ENCODE measurements at regions not wholly inside any gene's neighbourhood (a gene's known extent, or its start where the extent isn't known, plus 50 kb on each side); places are given as distances from the start of the nearest gene placed in this dataset.

- Histone ChIP-seq H3K27ac (no peak overlapping the region), H3K27me3 (no peaks in the 10 kb centered on the region), H3K36me3 (no peaks in the 10 kb centered on the region), H3K9ac (ENCODE audit: low read depth in 2 of 2, low read length in 2 of 2) (no peak overlapping the region), H3K9me3 (no peaks in the 10 kb centered on the region), H3K4me3 (no peak overlapping the region), H3K4me1 (no peaks in the 10 kb centered on the region)
- intact Hi-C loops (cut with DNase I) = no loop called here
- no peak for DNase-seq
- TF ChIP-seq CTCF (IDR thresholded peaks at IDR 0.05) = no peak
Measured at GRCh38 chr1:76802094-76802493, 65.2 kb upstream of the ST6GALNAC5 start.

- no peaks in the 10 kb centered on the region for H3K4me1 ChIP-seq
- no peak for DNase-seq
- no peaks in the 10 kb centered on the region for H3K36me3 ChIP-seq
- H3K9ac ChIP-seq (ENCODE audit: low read depth in 2 of 2, low read length in 2 of 2) = no peak overlapping the region
- H3K27me3 ChIP-seq = no peaks in the 10 kb centered on the region
- no peak for TF ChIP-seq CTCF (IDR thresholded peaks at IDR 0.05)
- no peaks in the 10 kb centered on the region for H3K9me3 ChIP-seq
- no peak overlapping the region for H3K27ac ChIP-seq
- intact Hi-C loops (cut with DNase I) = no loop called here
- no peak overlapping the region for H3K4me3 ChIP-seq
Measured at GRCh38 chr1:76807543-76808260, 59.6 kb upstream of the ST6GALNAC5 start.

Data from colonic mucosa (tissue), 4 donors.